ENCODE measurements at regions not wholly inside any gene's neighbourhood (a gene's known extent, or its start where the extent isn't known, plus 50 kb on each side); places are given as distances from the start of the nearest gene placed in this dataset.

DNA sequence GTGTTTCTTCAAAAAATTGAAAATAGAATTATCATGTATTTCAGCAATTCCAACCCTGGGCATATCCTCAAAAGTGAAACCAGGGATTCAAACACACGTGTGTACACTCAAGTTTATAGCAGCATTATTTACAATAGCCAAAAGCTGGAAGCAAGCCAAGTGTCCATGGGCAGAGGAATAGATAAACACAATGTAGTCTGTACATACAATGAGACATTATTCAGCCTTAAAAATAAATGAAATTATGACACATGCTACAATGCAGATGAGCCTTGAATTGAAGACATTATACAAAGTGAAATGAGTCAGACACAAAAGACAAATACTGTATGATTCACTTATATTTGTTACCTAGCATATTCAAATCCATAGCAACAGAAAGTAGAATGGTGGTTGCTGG lies 853.4 kb downstream of the STIM2 start:
- no peaks in the 10 kb centered on the region for H3K9me3 ChIP-seq
- H3K4me3 ChIP-seq = no peak overlapping the region
- DNase-seq = no peak
- TF ChIP-seq POLR2A (IDR thresholded peaks at IDR 0.05) = no peak
- no peak for TF ChIP-seq POLR2AphosphoS5 (IDR thresholded peaks at IDR 0.05)
- no peak for TF ChIP-seq EP300 (IDR thresholded peaks at IDR 0.05)
- TF ChIP-seq, protein P1, sequence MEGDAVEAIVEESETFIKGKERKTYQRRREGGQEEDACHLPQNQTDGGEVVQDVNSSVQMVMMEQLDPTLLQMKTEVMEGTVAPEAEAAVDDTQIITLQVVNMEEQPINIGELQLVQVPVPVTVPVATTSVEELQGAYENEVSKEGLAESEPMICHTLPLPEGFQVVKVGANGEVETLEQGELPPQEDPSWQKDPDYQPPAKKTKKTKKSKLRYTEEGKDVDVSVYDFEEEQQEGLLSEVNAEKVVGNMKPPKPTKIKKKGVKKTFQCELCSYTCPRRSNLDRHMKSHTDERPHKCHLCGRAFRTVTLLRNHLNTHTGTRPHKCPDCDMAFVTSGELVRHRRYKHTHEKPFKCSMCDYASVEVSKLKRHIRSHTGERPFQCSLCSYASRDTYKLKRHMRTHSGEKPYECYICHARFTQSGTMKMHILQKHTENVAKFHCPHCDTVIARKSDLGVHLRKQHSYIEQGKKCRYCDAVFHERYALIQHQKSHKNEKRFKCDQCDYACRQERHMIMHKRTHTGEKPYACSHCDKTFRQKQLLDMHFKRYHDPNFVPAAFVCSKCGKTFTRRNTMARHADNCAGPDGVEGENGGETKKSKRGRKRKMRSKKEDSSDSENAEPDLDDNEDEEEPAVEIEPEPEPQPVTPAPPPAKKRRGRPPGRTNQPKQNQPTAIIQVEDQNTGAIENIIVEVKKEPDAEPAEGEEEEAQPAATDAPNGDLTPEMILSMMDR (IDR thresholded peaks at IDR 0.05) = no peak
- intact Hi-C loops (cut with DNase I; ENCODE audit: low total_unique reads) = no loop called here
- H3K27me3 ChIP-seq = no peaks in the 10 kb centered on the region
- no peaks in the 10 kb centered on the region for H3K36me3 ChIP-seq
- 22 to 36% (median 26%) methylated on average over 1 of the region's 1 CpG for WGBS, 5 donors
- H3K27ac ChIP-seq = no peak overlapping the region
- H3K4me1 ChIP-seq = no peaks in the 10 kb centered on the region

DNA sequence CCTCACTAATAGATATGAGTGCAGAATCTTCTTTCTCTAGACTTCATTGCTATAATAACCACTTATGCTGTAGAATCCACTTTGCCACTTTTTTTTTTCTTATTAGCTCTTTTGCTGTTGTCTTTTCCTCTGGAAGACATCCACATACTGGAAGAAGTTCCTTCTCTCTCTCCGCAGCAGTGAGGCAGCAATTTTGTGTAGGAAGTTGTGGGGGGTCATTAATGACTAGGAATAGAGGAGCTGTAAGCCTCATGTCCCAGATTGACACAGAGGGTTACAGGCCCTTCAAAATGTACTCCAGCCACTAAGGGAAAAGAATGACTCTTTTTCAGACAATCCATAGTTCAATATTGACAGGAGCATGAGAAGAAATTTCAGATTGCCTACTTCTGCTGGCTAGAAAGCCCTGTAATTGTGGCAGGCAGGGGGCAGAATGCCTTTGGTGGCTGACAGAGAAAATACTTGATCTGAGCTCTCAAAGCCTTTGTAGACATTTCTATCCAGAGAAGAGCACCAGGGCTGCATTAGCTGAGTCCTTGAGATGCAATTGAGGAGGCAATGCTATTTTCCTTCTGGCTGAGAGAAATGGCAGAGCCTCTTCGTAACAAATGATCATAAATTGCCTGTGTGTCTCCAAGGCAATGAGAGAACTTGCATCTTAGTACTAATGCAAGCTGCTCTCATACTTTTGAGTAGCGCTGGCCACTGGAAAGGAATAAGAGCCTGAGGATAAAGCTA lies 856.2 kb downstream of the STIM2 start:
- Histone ChIP-seq H3K4me3 (no peak overlapping the region), H3K4me1 (no peaks in the 10 kb centered on the region), H3K27me3 (no peaks in the 10 kb centered on the region), H3K36me3 (no peaks in the 10 kb centered on the region), H3K9me3 (no peaks in the 10 kb centered on the region), H3K27ac (no peak overlapping the region)
- TF ChIP-seq EP300 (IDR thresholded peaks at IDR 0.05) = no peak
- TF ChIP-seq POLR2A (IDR thresholded peaks at IDR 0.05) = no peak
- no peak for TF ChIP-seq POLR2AphosphoS5 (IDR thresholded peaks at IDR 0.05)
- TF ChIP-seq, protein P1 (IDR thresholded peaks at IDR 0.05) = no peak
- DNase-seq = peak in 1 of 2 donors; percentile 32
- WGBS, 5 donors = 65 to 82% (median 70%) methylated on average over 3 of the region's 3 CpGs
- intact Hi-C loops (cut with DNase I; ENCODE audit: low total_unique reads) = no loop called here

DNA sequence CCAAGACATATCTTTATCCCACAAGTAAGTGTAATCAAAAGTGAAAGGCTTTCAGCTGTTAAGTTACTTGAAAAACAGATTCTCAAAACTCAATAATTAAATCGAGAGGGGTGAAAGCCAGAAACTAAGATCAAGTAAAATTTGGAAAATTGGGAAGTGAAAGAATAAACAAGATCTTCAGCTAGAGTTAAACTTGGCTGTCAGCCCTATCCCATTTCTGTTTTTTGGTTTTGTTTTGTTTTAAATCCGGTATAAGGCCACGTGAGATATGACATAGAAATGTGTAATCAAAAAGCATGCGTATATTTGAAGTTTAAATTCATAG lies 856.8 kb downstream of the STIM2 start:
- Histone ChIP-seq H3K27me3 (no peaks in the 10 kb centered on the region), H3K4me1 (no peaks in the 10 kb centered on the region), H3K4me3 (no peak overlapping the region), H3K9me3 (no peaks in the 10 kb centered on the region), H3K36me3 (no peaks in the 10 kb centered on the region), H3K27ac (no peak overlapping the region)
- intact Hi-C loops (cut with DNase I; ENCODE audit: low total_unique reads) = no loop called here
- WGBS, 5 donors = 57 to 76% (median 68%) methylated on average over 4 of the region's 4 CpGs
- DNase-seq = peak in 1 of 2 donors; percentile 20
- TF ChIP-seq POLR2A (IDR thresholded peaks at IDR 0.05) (no peak), EP300 (IDR thresholded peaks at IDR 0.05) (no peak), POLR2AphosphoS5 (IDR thresholded peaks at IDR 0.05) (no peak)

DNA sequence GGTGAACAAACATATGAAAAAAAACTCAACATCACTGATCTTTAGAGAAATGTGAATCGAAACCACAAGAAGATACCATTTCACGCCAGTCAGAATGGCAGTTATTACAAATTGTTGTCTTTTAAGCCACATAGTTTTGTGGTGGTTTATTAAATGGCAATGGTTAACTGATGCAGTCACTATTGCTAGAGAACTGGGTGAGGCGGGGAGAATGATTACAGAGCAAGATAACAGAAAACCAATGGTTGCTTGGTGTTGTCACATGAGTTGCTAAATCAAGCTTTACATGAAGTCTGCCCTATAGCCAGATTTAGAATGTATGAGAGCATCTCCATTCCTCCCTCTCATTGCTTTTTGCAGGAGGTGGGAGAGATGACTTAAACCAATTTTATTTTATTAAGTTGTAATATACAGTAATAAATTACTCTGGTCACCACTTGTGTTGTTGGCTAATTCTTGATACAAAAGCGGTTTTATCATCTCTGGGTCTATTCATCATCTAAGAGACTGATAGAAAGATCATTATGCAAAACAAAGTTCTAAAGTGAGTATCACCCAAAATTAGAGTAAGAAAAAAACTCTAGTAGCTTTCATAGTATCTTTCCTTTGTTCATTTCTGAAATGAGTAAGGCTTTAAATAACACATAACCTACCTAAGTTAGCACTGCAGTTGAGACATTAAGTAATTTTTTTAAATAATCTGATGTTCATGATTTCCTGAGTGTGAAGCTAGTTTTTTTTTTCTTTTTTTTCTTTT lies 859.5 kb downstream of the STIM2 start:
- Histone ChIP-seq H3K4me1 (no peaks in the 10 kb centered on the region), H3K4me3 (no peak overlapping the region), H3K36me3 (no peaks in the 10 kb centered on the region), H3K9me3 (no peaks in the 10 kb centered on the region), H3K27ac (no peak overlapping the region), H3K27me3 (no peaks in the 10 kb centered on the region)
- 84 to 92% (median 86%) methylated on average over 4 of the region's 4 CpGs for WGBS, 5 donors
- TF ChIP-seq EP300 (IDR thresholded peaks at IDR 0.05) = no peak
- TF ChIP-seq POLR2A (IDR thresholded peaks at IDR 0.05) = no peak
- TF ChIP-seq, protein P1 (IDR thresholded peaks at IDR 0.05) = no peak
- TF ChIP-seq POLR2AphosphoS5 (IDR thresholded peaks at IDR 0.05) = no peak
- intact Hi-C loops (cut with DNase I; ENCODE audit: low total_unique reads) = no loop called here
- no peak for DNase-seq

DNA sequence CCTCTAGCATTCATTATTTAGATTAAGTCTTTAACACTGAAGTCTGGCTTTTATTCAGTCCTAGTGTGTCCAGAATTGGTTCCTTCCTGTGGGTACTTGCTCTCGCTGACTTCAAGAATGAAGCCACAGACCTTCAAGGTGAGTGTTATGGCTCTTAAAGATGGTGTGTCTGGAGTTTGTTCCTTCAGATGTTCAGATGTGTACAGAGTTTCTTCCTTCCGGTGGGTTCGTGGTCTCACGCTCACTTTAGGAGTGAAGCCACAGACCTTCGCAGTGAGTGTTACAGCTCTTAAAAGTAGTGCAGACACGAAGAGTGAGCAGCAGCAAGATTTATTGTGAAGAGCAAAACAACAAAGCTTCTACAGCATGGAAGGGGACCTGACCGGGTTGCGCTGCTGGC lies 860.6 kb downstream of the STIM2 start:
- H3K36me3 ChIP-seq = no peaks in the 10 kb centered on the region
- no peak for DNase-seq
- no peaks in the 10 kb centered on the region for H3K4me1 ChIP-seq
- TF ChIP-seq, protein P1 (IDR thresholded peaks at IDR 0.05) = no peak
- TF ChIP-seq POLR2AphosphoS5 (IDR thresholded peaks at IDR 0.05) (no peak), POLR2A (IDR thresholded peaks at IDR 0.05) (no peak), EP300 (IDR thresholded peaks at IDR 0.05) (no peak)
- WGBS, 5 donors = 85 to 95% (median 93%) methylated on average over 8 of the region's 8 CpGs
- H3K9me3 ChIP-seq = no peaks in the 10 kb centered on the region
- intact Hi-C loops (cut with DNase I; ENCODE audit: low total_unique reads) = no loop called here
- H3K4me3 ChIP-seq = no peak overlapping the region
- H3K27ac ChIP-seq = no peak overlapping the region
- H3K27me3 ChIP-seq = no peaks in the 10 kb centered on the region
